B cell (primary cell): ENCODE measurements at regions not wholly inside any gene's neighbourhood (a gene's known extent, or its start where the extent isn't known, plus 50 kb on each side); places are given as distances from the start of the nearest gene placed in this dataset.

Experiments
- ATAC-seq: fragments of 200-7000 bp; cut with Tn5 transposase; one replicate; pipeline ENCODE4 v1.10.0; 2021; ENCODE audit warnings: low read depth, mild to moderate bottlenecking, moderate number of reproducible peaks, moderate library complexity
- CTCF ChIA-PET: fragments of 350-600 bp; sonication (Branson Sonifier 250); formaldehyde crosslinking; loops from one replicate; lab custom pipeline; 2021; ENCODE audit warnings: antibody characterized with exemption, inconsistent platforms; lab: Charles Lee
- POLR2A ChIA-PET: fragments of 350-600 bp; sonication (Branson Sonifier 250); formaldehyde crosslinking; loops from one replicate; lab custom pipeline; 2021; ENCODE audit warnings: antibody characterized with exemption; lab: Charles Lee
- DNase-seq: peaks from one replicate; pipeline ENCODE4 v3.0.0; 2013
- H2AFZ ChIP-seq: 2 replicates; pipeline ENCODE4 v1.6.1; 2012; ENCODE audit warnings: mild to moderate bottlenecking, low read depth, low read length; ENCODE audit not compliant: insufficient read depth, poor library complexity, severe bottlenecking
- H3K27ac ChIP-seq, 2 donors: 1 replicate in 1 of 2; 2 replicates in 1 of 2; pipeline ENCODE4 v1.5.1; 2012 to 2013; ENCODE audit warnings: low read length in 2 of 2, mild to moderate bottlenecking in 2 of 2, moderate library complexity in 1 of 2
- H3K27me3 ChIP-seq, 4 experiments: fragments of 200-600 bp in 1 of 4; sonication (generic) in 1 of 4; replicated peaks in 1 of 4; 1 replicate in 2 of 4; 2 replicates in 2 of 4; pipeline versions ENCODE4 v1.6.1 to v1.7.0; 2013 to 2016; ENCODE audit warnings: low read length in 3 of 4, mild to moderate bottlenecking in 2 of 4, mixed read lengths in 1 of 4, moderate library complexity in 1 of 4; ENCODE audit not compliant: insufficient read depth in 4 of 4, control insufficient read depth in 3 of 4; ENCODE audit errors: control extremely low read depth in 1 of 4
- H3K36me3 ChIP-seq, 2 experiments: replicated peaks in 1 of 2; 1 replicate in 1 of 2; 2 replicates in 1 of 2; pipeline versions ENCODE4 v1.6.1 to v1.7.1; 2013; ENCODE audit warnings: low read length in 1 of 2; ENCODE audit not compliant: insufficient read depth in 2 of 2, control insufficient read depth in 1 of 2; ENCODE audit errors: control extremely low read depth in 1 of 2, extremely low read depth in 1 of 2
- H3K4me1 ChIP-seq, 2 donors: fragments of 200-600 bp in 1 of 2; sonication (generic) in 1 of 2; 1 replicate in 1 of 2; 2 replicates in 1 of 2; pipeline versions ENCODE4 v1.5.1 to v1.6.1; 2013 to 2017; ENCODE audit warnings: low read length in 2 of 2; ENCODE audit not compliant: control insufficient read depth in 2 of 2, insufficient read depth in 2 of 2
- H3K4me2 ChIP-seq: replicated peaks from 2 replicates; pipeline ENCODE3; 2012; ENCODE audit warnings: mild to moderate bottlenecking, low read depth, low read length; ENCODE audit not compliant: poor library complexity, severe bottlenecking
- H3K4me3 ChIP-seq, 5 experiments: fragments of 200-600 bp in 1 of 5; sonication (generic) in 1 of 5; 1 replicate in 3 of 5; 2 replicates in 2 of 5; pipeline versions ENCODE4 v1.5.1 to v1.7.0; 2011 to 2016; ENCODE audit warnings: low read length in 4 of 5, mild to moderate bottlenecking in 4 of 5, low read depth in 2 of 5, control low read depth in 1 of 5, moderate library complexity in 1 of 5; ENCODE audit not compliant: insufficient read depth in 1 of 5; ENCODE audit errors: control extremely low read depth in 1 of 5, extremely low read depth in 1 of 5
- H3K79me2 ChIP-seq: fragments of 200-600 bp; sonication (generic); one replicate; pipeline ENCODE4 v1.6.0; 2016; ENCODE audit warnings: low read length; ENCODE audit not compliant: control insufficient read depth, insufficient read depth
- H3K9ac ChIP-seq: fragments of 200-600 bp; sonication (generic); 2 replicates; pipeline ENCODE4 v1.6.1; 2017; ENCODE audit warnings: mild to moderate bottlenecking, low read length, moderate library complexity
- H3K9me3 ChIP-seq, 3 donors: one replicate each; pipeline versions ENCODE4 v1.6.1 to v1.7.1; 2013; ENCODE audit warnings: low read length in 2 of 3; ENCODE audit not compliant: control insufficient read depth in 2 of 3, insufficient read depth in 1 of 3; ENCODE audit errors: control extremely low read depth in 1 of 3
- H4K20me1 ChIP-seq: 2 replicates; pipeline ENCODE4 v1.6.0; 2012; ENCODE audit warnings: mild to moderate bottlenecking, low read length; ENCODE audit not compliant: insufficient read depth, control insufficient read depth, poor library complexity, severe bottlenecking
- H3K27ac Mint-ChIP-seq: one replicate; pipeline ENCODE4 v1.8.0; 2021; ENCODE audit warnings: mixed read lengths
- H3K27me3 Mint-ChIP-seq: one replicate; pipeline ENCODE4 v1.8.0; 2021; ENCODE audit warnings: mixed read lengths
- H3K4me1 Mint-ChIP-seq: one replicate; pipeline ENCODE4 v1.8.0; 2021; ENCODE audit warnings: mixed read lengths
- H3K4me3 Mint-ChIP-seq: one replicate; pipeline ENCODE4 v1.8.0; 2021; ENCODE audit warnings: mixed read lengths
- H3K9me3 Mint-ChIP-seq: one replicate; pipeline ENCODE4 v1.8.0; 2022; ENCODE audit warnings: mixed read lengths; ENCODE audit not compliant: insufficient read depth
- CTCF ChIP-seq: fragments of 200-600 bp; IDR thresholded peaks from one replicate; pipeline ENCODE4 v1.8.0; 2022; ENCODE audit warnings: antibody characterized with exemption, mild to moderate bottlenecking
- EZH2 ChIP-seq: IDR thresholded peaks from 2 replicates; pipeline ENCODE4 v1.6.1; 2012; ENCODE audit warnings: borderline replicate concordance, low read depth, mild to moderate bottlenecking, moderate library complexity, low read length; ENCODE audit not compliant: insufficient read depth, poor library complexity, severe bottlenecking
- WGBS: methylation state at CpG from one replicate; pipeline ENCODE4 v1.1.5; 2013; ENCODE audit warnings: missing lambda C conversion rate; ENCODE audit not compliant: insufficient coverage; 5-methylcytosine and 5-hydroxymethylcytosine counted together
- intact Hi-C: fragments of 100-400 bp; cut with micrococcal nuclease; formaldehyde crosslinking; loops from one replicate; pipeline ENCODE4 v1.10.0; 2022

- intact Hi-C loops: no loop called here
Measured at GRCh38 chr10:31601136-31601535, 282.1 kb downstream of the ZEB1 start.

More at GRCh38 chr10:31601136-31601535, 282.1 kb downstream of the ZEB1 start:
- Histone ChIP-seq H3K4me3 (no peak overlapping the region), H3K4me1 (peaks cover 12 to 16% of the 10 kb centered on the region in 2 donors), H3K9me3 (peaks cover 0 to 25% (median 0%) of the 10 kb centered on the region in 3 donors), H3K27ac (no peak overlapping the region), H2AFZ (no peak overlapping the region), H3K27me3 (peaks cover 0 to 18% (median 5%) of the 10 kb centered on the region in 4 experiments), H3K36me3 (no peaks in the 10 kb centered on the region), H4K20me1 (no peaks in the 10 kb centered on the region), H3K4me2 (no peak overlapping the region), H3K79me2 (no peaks in the 10 kb centered on the region), H3K9ac (no peak overlapping the region)
- Mint-ChIP-seq H3K27ac (no peak overlapping the region), H3K4me1 (peaks cover 17% of the 10 kb centered on the region), H3K27me3 (peaks cover 3% of the 10 kb centered on the region), H3K9me3 (no peaks in the 10 kb centered on the region), H3K4me3 (no peak overlapping the region)
- no peak for ATAC-seq
- 93% methylated on average over 2 of the region's 3 CpGs for WGBS
- no peak for DNase-seq
- no peak for TF ChIP-seq EZH2
- no peak for TF ChIP-seq CTCF
- ChIA-PET CTCF (no interaction called here), POLR2A (no interaction called here)
